GM18505 (cell line): ENCODE measurements at regions not wholly inside any gene's neighbourhood (a gene's known extent, or its start where the extent isn't known, plus 50 kb on each side); places are given as distances from the start of the nearest gene placed in this dataset.
"Not testable (repeated sequence)": the region's sequence is repeated elsewhere in the genome, so short reads cannot be mapped to it uniquely, and the experiment has no call there.

Experiments
- ATAC-seq: cut with Tn5 transposase; IDR thresholded peaks from one replicate; pipeline ENCODE4 v1.9.1; 2021; ENCODE audit not compliant: unreplicated experiment
- POLR2A ChIP-seq: IDR thresholded peaks from 4 replicates; pipeline ENCODE4 v1.6.1; 2011; ENCODE audit warnings: borderline replicate concordance; ENCODE audit not compliant: insufficient read depth, insufficient read length; ENCODE audit errors: extremely low read depth

- no peak for ATAC-seq
- TF ChIP-seq POLR2A, result no peak
Measured at GRCh38 chr4:115484479-115484878, 371.1 kb upstream of the NDST4 start.

- no peak for TF ChIP-seq POLR2A
- ATAC-seq, result no peak
Measured at GRCh38 chr4:115470763-115471162, 357.3 kb upstream of the NDST4 start.

- ATAC-seq, result not testable (repeated sequence)
Measured at GRCh38 chr4:115459301-115459700, 345.9 kb upstream of the NDST4 start.

GRCh38 chr4:115456231-115456630, 342.8 kb upstream of the NDST4 start:
- ATAC-seq, result no peak
- TF ChIP-seq POLR2A, result no peak

- no peak for ATAC-seq
- no peak for TF ChIP-seq POLR2A
Measured at GRCh38 chr4:115454228-115454627, 340.8 kb upstream of the NDST4 start.

- TF ChIP-seq POLR2A, result no peak
- ATAC-seq, result no peak
Measured at GRCh38 chr4:115453416-115453815, 340.0 kb upstream of the NDST4 start.

GRCh38 chr4:115452229-115452628, 338.8 kb upstream of the NDST4 start:
- ATAC-seq, result not testable (repeated sequence)

GRCh38 chr4:115437739-115438138, 324.3 kb upstream of the NDST4 start:
- ATAC-seq, result no peak

GRCh38 chr4:115433491-115433890, 320.1 kb upstream of the NDST4 start:
- ATAC-seq, result no peak
- no peak for TF ChIP-seq POLR2A

More at GRCh38 chr4:115437739-115438138, 324.3 kb upstream of the NDST4 start:
- TF ChIP-seq POLR2A, result no peak

- no peak for TF ChIP-seq POLR2A
- no peak for ATAC-seq
Measured at GRCh38 chr4:115430024-115430423, 316.6 kb upstream of the NDST4 start.

GRCh38 chr4:115428455-115428854, 315.0 kb upstream of the NDST4 start:
- no peak for ATAC-seq
- TF ChIP-seq POLR2A, result no peak

- ATAC-seq, result no peak
- TF ChIP-seq POLR2A, result no peak
Measured at GRCh38 chr4:115424852-115425251, 311.4 kb upstream of the NDST4 start.

- no peak for ATAC-seq
Measured at GRCh38 chr4:115418635-115419396, 305.4 kb upstream of the NDST4 start.

GRCh38 chr4:115396034-115396433, 282.6 kb upstream of the NDST4 start:
- no peak for ATAC-seq
- no peak for TF ChIP-seq POLR2A

More at GRCh38 chr4:115418635-115419396, 305.4 kb upstream of the NDST4 start:
- no peak for TF ChIP-seq POLR2A

GRCh38 chr4:115376866-115377265, 263.4 kb upstream of the NDST4 start:
- no peak for TF ChIP-seq POLR2A
- no peak for ATAC-seq
